HG02943 (cell line): ENCODE measurements at regions not wholly inside any gene's neighbourhood (a gene's known extent, or its start where the extent isn't known, plus 50 kb on each side); places are given as distances from the start of the nearest gene placed in this dataset.

Experiments
- ATAC-seq: cut with Tn5 transposase; IDR thresholded peaks from one replicate; pipeline ENCODE4 v1.9.1; 2021; ENCODE audit warnings: mild to moderate bottlenecking, low read depth, moderate library complexity; ENCODE audit not compliant: unreplicated experiment

- ATAC-seq: no peak
Measured at GRCh38 chr12:19006626-19007137, 122.9 kb upstream of the PLEKHA5 start.

GRCh38 chr12:19008102-19008501 is 121.4 kb upstream of the PLEKHA5 start:
- no peak for ATAC-seq

- ATAC-seq: no peak
Measured at GRCh38 chr12:19010087-19010486, 119.4 kb upstream of the PLEKHA5 start.

GRCh38 chr12:19010726-19011125 is 118.8 kb upstream of the PLEKHA5 start:
- ATAC-seq: no peak

GRCh38 chr12:19012965-19013364 is 116.6 kb upstream of the PLEKHA5 start:
- no peak for ATAC-seq

GRCh38 chr12:19014240-19014639 is 115.3 kb upstream of the PLEKHA5 start:
- ATAC-seq: no peak

- ATAC-seq: no peak
Measured at GRCh38 chr12:19015285-19015684, 114.2 kb upstream of the PLEKHA5 start.

- no peak for ATAC-seq
Measured at GRCh38 chr12:19018302-19018970, 111.1 kb upstream of the PLEKHA5 start.

- no peak for ATAC-seq
Measured at GRCh38 chr12:19021240-19021639, 108.3 kb upstream of the PLEKHA5 start.

GRCh38 chr12:19021646-19022045 is 107.9 kb upstream of the PLEKHA5 start:
- ATAC-seq: no peak

- ATAC-seq: no peak
Measured at GRCh38 chr12:19025582-19025981, 104.0 kb upstream of the PLEKHA5 start.

GRCh38 chr12:19026034-19026433 is 103.5 kb upstream of the PLEKHA5 start:
- no peak for ATAC-seq

GRCh38 chr12:19026614-19027488 is 102.7 kb upstream of the PLEKHA5 start:
- no peak for ATAC-seq

GRCh38 chr12:19030180-19030579 is 99.4 kb upstream of the PLEKHA5 start:
- ATAC-seq: no peak

- ATAC-seq: no peak
Measured at GRCh38 chr12:19030603-19031002, 98.9 kb upstream of the PLEKHA5 start.

- ATAC-seq: no peak
Measured at GRCh38 chr12:19031032-19031431, 98.5 kb upstream of the PLEKHA5 start.

- ATAC-seq: no peak
Measured at GRCh38 chr12:19032826-19033225, 96.7 kb upstream of the PLEKHA5 start.

GRCh38 chr12:19033244-19033643 is 96.3 kb upstream of the PLEKHA5 start:
- no peak for ATAC-seq

GRCh38 chr12:19034937-19035336 is 94.6 kb upstream of the PLEKHA5 start:
- no peak for ATAC-seq

- no peak for ATAC-seq
Measured at GRCh38 chr12:19035536-19035935, 94.0 kb upstream of the PLEKHA5 start.

GRCh38 chr12:19036673-19037357 is 92.7 kb upstream of the PLEKHA5 start:
- ATAC-seq: no peak
